MCF 10A (cell line): ENCODE measurements at regions not wholly inside any gene's neighbourhood (a gene's known extent, or its start where the extent isn't known, plus 50 kb on each side); places are given as distances from the start of the nearest gene placed in this dataset.

ENCODE experiments used
- BruUV-seq: library from RNA; stranded (reverse); fragments of 400-500 nt; replicated peaks from 2 replicates; lab custom pipeline; 2021; lab: Mats Ljungman, UMichigan
- CTCF ChIA-PET: fragments of 300-600 bp; sonication (Branson Sonifier 250); formaldehyde crosslinking; extraction: SDS; loops from one replicate; lab custom pipeline; 2021; ENCODE audit warnings: antibody characterized with exemption, inconsistent platforms; lab: Yijun Ruan, JAX
- POLR2A ChIA-PET: fragments of 300-600, 350-650 bp; sonication (Branson Sonifier 250); formaldehyde crosslinking; extraction: SDS; loops from one replicate; lab custom pipeline; 2020; ENCODE audit warnings: antibody characterized with exemption, inconsistent platforms; lab: Yijun Ruan, JAX
- DNase-seq: peaks from one replicate; pipeline ENCODE4 v3.0.0-alpha.2; 2018; ENCODE audit not compliant: unreplicated experiment
- H3K27ac Mint-ChIP-seq: one replicate; pipeline ENCODE4 v1.8.0; 2022; ENCODE audit warnings: mild to moderate bottlenecking, low read depth, mixed read lengths; ENCODE audit not compliant: unreplicated experiment
- H3K27me3 Mint-ChIP-seq: one replicate; pipeline ENCODE4 v1.8.0; 2022; ENCODE audit warnings: mixed read lengths; ENCODE audit not compliant: insufficient read depth, unreplicated experiment
- H3K36me3 Mint-ChIP-seq: one replicate; pipeline ENCODE4 v1.8.0; 2022; ENCODE audit warnings: mild to moderate bottlenecking, moderate library complexity, mixed read lengths; ENCODE audit not compliant: insufficient read depth, unreplicated experiment
- H3K4me1 Mint-ChIP-seq: one replicate; pipeline ENCODE4 v1.8.0; 2022; ENCODE audit warnings: mixed read lengths; ENCODE audit not compliant: insufficient read depth, unreplicated experiment
- H3K4me3 Mint-ChIP-seq: one replicate; pipeline ENCODE4 v1.8.0; 2022; ENCODE audit warnings: mild to moderate bottlenecking, moderate library complexity, mixed read lengths; ENCODE audit not compliant: unreplicated experiment
- H3K9me3 Mint-ChIP-seq: one replicate; pipeline ENCODE4 v1.8.0; 2022; ENCODE audit warnings: mixed read lengths; ENCODE audit not compliant: unreplicated experiment
- intact Hi-C: fragments of 100-400 bp; cut with micrococcal nuclease; formaldehyde crosslinking; loops from 2 replicates; pipeline ENCODE4 v1.14.1; 2022
- TF ChIP-seq, protein P1 (sequence below): fragments of 200-600 bp; IDR thresholded peaks from one replicate; pipeline ENCODE4 v1.8.0; 2022; ENCODE audit warnings: antibody characterized with exemption, mild to moderate bottlenecking; ENCODE audit not compliant: unreplicated experiment

DNA sequence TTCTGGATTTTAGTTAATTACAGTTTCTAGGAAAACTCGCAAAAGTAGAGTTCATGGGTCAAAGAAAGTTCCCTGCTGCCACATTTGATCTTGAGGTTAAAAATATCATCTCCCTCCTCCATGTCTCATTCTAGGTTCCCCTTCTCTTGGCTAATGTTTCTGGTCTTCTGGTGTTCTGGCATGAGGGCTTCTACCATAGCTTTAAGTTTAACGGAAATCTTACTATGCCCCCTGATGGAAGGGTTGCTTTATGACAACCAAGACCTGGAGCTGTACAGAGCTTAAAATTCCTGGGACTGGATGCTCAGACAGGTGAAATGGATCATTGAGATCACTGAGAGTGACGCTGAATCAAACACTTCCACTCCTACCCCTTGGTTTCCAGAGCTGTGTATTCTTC lies 1881.7 kb downstream of the MRPL39 start:
- no peaks in the 10 kb centered on the region for H3K4me1 Mint-ChIP-seq
- BruUV-seq = no TSS peak
- no peaks in the 10 kb centered on the region for H3K27me3 Mint-ChIP-seq
- TF ChIP-seq, protein P1, sequence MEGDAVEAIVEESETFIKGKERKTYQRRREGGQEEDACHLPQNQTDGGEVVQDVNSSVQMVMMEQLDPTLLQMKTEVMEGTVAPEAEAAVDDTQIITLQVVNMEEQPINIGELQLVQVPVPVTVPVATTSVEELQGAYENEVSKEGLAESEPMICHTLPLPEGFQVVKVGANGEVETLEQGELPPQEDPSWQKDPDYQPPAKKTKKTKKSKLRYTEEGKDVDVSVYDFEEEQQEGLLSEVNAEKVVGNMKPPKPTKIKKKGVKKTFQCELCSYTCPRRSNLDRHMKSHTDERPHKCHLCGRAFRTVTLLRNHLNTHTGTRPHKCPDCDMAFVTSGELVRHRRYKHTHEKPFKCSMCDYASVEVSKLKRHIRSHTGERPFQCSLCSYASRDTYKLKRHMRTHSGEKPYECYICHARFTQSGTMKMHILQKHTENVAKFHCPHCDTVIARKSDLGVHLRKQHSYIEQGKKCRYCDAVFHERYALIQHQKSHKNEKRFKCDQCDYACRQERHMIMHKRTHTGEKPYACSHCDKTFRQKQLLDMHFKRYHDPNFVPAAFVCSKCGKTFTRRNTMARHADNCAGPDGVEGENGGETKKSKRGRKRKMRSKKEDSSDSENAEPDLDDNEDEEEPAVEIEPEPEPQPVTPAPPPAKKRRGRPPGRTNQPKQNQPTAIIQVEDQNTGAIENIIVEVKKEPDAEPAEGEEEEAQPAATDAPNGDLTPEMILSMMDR = no peak
- no peak for DNase-seq
- POLR2A ChIA-PET = no interaction called here
- intact Hi-C loops = no loop called here
- H3K9me3 Mint-ChIP-seq = peaks cover 11% of the 10 kb centered on the region
- H3K27ac Mint-ChIP-seq = no peak overlapping the region
- no peaks in the 10 kb centered on the region for H3K36me3 Mint-ChIP-seq
- no peak overlapping the region for H3K4me3 Mint-ChIP-seq
- CTCF ChIA-PET = interaction anchor here (0.6 to 1.0 kb wide), 4 partner anchors 15 to 388 kb away, joined by 3 to 5 read pairs (median 3); no protein-coding TSS in a partner anchor

GRCh38 chr21:23718446-23719285 lies 1888.6 kb downstream of the MRPL39 start:
- Mint-ChIP-seq H3K9me3 (no peaks in the 10 kb centered on the region), H3K4me3 (no peak overlapping the region)

GRCh38 chr21:23712166-23712565 lies 1895.1 kb downstream of the MRPL39 start:
- no peaks in the 10 kb centered on the region for H3K4me1 Mint-ChIP-seq
- no TSS peak for BruUV-seq
- intact Hi-C loops = no loop called here
- DNase-seq = no peak
- H3K36me3 Mint-ChIP-seq = no peaks in the 10 kb centered on the region
- CTCF ChIA-PET = no interaction called here
- no peak overlapping the region for H3K27ac Mint-ChIP-seq
- no peak overlapping the region for H3K4me3 Mint-ChIP-seq
- H3K27me3 Mint-ChIP-seq = no peaks in the 10 kb centered on the region
- H3K9me3 Mint-ChIP-seq = no peaks in the 10 kb centered on the region
- POLR2A ChIA-PET = interaction anchor here (0.7 kb wide), 1 partner anchor 28 kb away, joined by 3 read pairs; no protein-coding TSS in a partner anchor
- TF ChIP-seq, protein P1 = no peak

More at GRCh38 chr21:23718446-23719285, 1888.6 kb downstream of the MRPL39 start:
- BruUV-seq = no TSS peak
- TF ChIP-seq, protein P1 = no peak
- no peak for DNase-seq
- no peak overlapping the region for H3K27ac Mint-ChIP-seq
- H3K27me3 Mint-ChIP-seq = no peaks in the 10 kb centered on the region
- ChIA-PET CTCF (interaction anchor here (0.9 kb wide), 1 partner anchor 54 kb away, joined by 3 read pairs; no protein-coding TSS in a partner anchor), POLR2A (interaction anchor here (0.5 kb wide), 1 partner anchor 235 kb away, joined by 3 read pairs; no protein-coding TSS in a partner anchor)
- intact Hi-C loops = no loop called here
- H3K36me3 Mint-ChIP-seq = no peaks in the 10 kb centered on the region
- H3K4me1 Mint-ChIP-seq = no peaks in the 10 kb centered on the region

DNA sequence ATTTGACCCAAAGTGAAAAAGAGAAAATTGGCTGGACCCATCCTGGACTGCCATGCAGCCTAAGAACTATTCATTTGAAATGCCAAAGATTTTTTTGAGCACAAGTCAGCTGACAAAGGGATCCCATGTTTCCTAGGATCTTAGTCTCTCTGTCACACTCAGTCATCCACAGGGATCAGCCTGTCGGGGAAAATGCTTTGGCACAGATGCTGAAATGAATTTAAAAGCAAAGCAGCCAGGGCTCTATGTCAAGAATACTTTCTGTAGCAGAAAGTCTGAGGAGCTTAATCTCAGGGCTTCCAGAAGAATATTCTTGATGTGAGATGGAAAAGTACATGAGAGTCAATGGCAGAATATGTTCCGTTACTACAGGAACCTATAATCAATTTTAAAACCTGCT lies 1900.8 kb downstream of the MRPL39 start:
- ChIA-PET CTCF (no interaction called here), POLR2A (no interaction called here)
- no peak for DNase-seq
- intact Hi-C loops = no loop called here
- TF ChIP-seq, protein P1 = no peak
- no peaks in the 10 kb centered on the region for H3K27me3 Mint-ChIP-seq
- H3K9me3 Mint-ChIP-seq = peaks cover 10% of the 10 kb centered on the region
- H3K36me3 Mint-ChIP-seq = no peaks in the 10 kb centered on the region
- H3K27ac Mint-ChIP-seq = no peak overlapping the region
- H3K4me1 Mint-ChIP-seq = no peaks in the 10 kb centered on the region
- no TSS peak for BruUV-seq
- no peak overlapping the region for H3K4me3 Mint-ChIP-seq
